ENCODE measurements at regions not wholly inside any gene's neighbourhood (a gene's known extent, or its start where the extent isn't known, plus 50 kb on each side); places are given as distances from the start of the nearest gene placed in this dataset.
A peak's percentile ranks its signal among the peaks of the same experiment; 100 is the strongest.

GRCh38 chr6:168133687-168134559, 54.9 kb upstream of the FRMD1 start:
- H3K27me3 ChIP-seq (ENCODE audit: control insufficient read depth, insufficient read depth, low read length) = no peaks in the 10 kb centered on the region
- H3K36me3 ChIP-seq (ENCODE audit: control insufficient read depth, insufficient read depth, low read length) = no peaks in the 10 kb centered on the region
- TF ChIP-seq CTCF (IDR thresholded peaks at IDR 0.05; ENCODE audit: insufficient read depth, low read length, severe bottlenecking) = no peak
- FAIRE-seq (no peak), DNase-seq (ENCODE audit: low read depth) (no peak)
- H3K4me3 ChIP-seq (ENCODE audit: low read depth, low read length) = no peak overlapping the region

GRCh38 chr6:168133168-168133561, 54.2 kb upstream of the FRMD1 start:
- H3K36me3 ChIP-seq (ENCODE audit: control insufficient read depth, insufficient read depth, low read length) = no peaks in the 10 kb centered on the region
- FAIRE-seq (no peak), DNase-seq (ENCODE audit: low read depth) (no peak)
- H3K27me3 ChIP-seq (ENCODE audit: control insufficient read depth, insufficient read depth, low read length) = no peaks in the 10 kb centered on the region
- H3K4me3 ChIP-seq (ENCODE audit: low read depth, low read length) = no peak overlapping the region
- TF ChIP-seq CTCF (IDR thresholded peaks at IDR 0.05; ENCODE audit: insufficient read depth, low read length, severe bottlenecking) = no peak

GRCh38 chr6:168132531-168133167, 53.6 kb upstream of the FRMD1 start:
- H3K36me3 ChIP-seq (ENCODE audit: control insufficient read depth, insufficient read depth, low read length) = no peaks in the 10 kb centered on the region
- no peak overlapping the region for H3K4me3 ChIP-seq (ENCODE audit: low read depth, low read length)
- TF ChIP-seq CTCF (IDR thresholded peaks at IDR 0.05; ENCODE audit: insufficient read depth, low read length, severe bottlenecking) = peak; percentile 28
- H3K27me3 ChIP-seq (ENCODE audit: control insufficient read depth, insufficient read depth, low read length) = no peaks in the 10 kb centered on the region
- DNase-seq (ENCODE audit: low read depth) (no peak), FAIRE-seq (no peak)

GRCh38 chr6:168131464-168132415, 52.7 kb upstream of the FRMD1 start:
- no peak for FAIRE-seq
- H3K36me3 ChIP-seq (ENCODE audit: control insufficient read depth, insufficient read depth, low read length) = no peaks in the 10 kb centered on the region
- H3K4me3 ChIP-seq (ENCODE audit: low read depth, low read length) = no peak overlapping the region
- no peak for DNase-seq (ENCODE audit: low read depth)
- TF ChIP-seq CTCF (IDR thresholded peaks at IDR 0.05; ENCODE audit: insufficient read depth, low read length, severe bottlenecking) = no peak
- no peaks in the 10 kb centered on the region for H3K27me3 ChIP-seq (ENCODE audit: control insufficient read depth, insufficient read depth, low read length)

- no peak for TF ChIP-seq CTCF (IDR thresholded peaks at IDR 0.05; ENCODE audit: insufficient read depth, low read length, severe bottlenecking)
- no peaks in the 10 kb centered on the region for H3K36me3 ChIP-seq (ENCODE audit: control insufficient read depth, insufficient read depth, low read length)
- FAIRE-seq (no peak), DNase-seq (ENCODE audit: low read depth) (no peak)
- no peaks in the 10 kb centered on the region for H3K27me3 ChIP-seq (ENCODE audit: control insufficient read depth, insufficient read depth, low read length)
- H3K4me3 ChIP-seq (ENCODE audit: low read depth, low read length) = no peak overlapping the region
Observed at GRCh38 chr6:168130697-168131371, 51.8 kb upstream of the FRMD1 start.
